SU-DHL-6 (cell line): ENCODE measurements at regions not wholly inside any gene's neighbourhood (a gene's known extent, or its start where the extent isn't known, plus 50 kb on each side); places are given as distances from the start of the nearest gene placed in this dataset.

Experiments
- H2AFZ ChIP-seq: fragments of 200-600 bp; sonication (generic); 2 replicates; pipeline ENCODE4 v1.6.1; 2014; ENCODE audit warnings: low read depth, mild to moderate bottlenecking, moderate library complexity, mixed read lengths, antibody characterized with exemption, low read length; ENCODE audit not compliant: severe bottlenecking
- H3F3A ChIP-seq: fragments of 200-600 bp; shearing (Covaris generic); 2 replicates; pipeline ENCODE4 v1.6.0; 2016; ENCODE audit warnings: antibody characterized with exemption, mild to moderate bottlenecking; ENCODE audit not compliant: insufficient read depth
- H3K27ac ChIP-seq: fragments of 200-600 bp; sonication (generic); 2 replicates; pipeline ENCODE4 v1.5.1; 2016; ENCODE audit warnings: low read depth, mild to moderate bottlenecking, low read length, moderate library complexity, mixed read lengths
- H3K27me3 ChIP-seq: fragments of 200-600 bp; sonication (generic), shearing (Covaris generic); 2 replicates; pipeline ENCODE4 v1.6.0; 2014; ENCODE audit warnings: mild to moderate bottlenecking, low read length
- H3K36me3 ChIP-seq: fragments of 200-600 bp; sonication (generic); 2 replicates; pipeline ENCODE4 v1.6.1; 2014; ENCODE audit warnings: mild to moderate bottlenecking, low read length, mixed read lengths
- H3K4me2 ChIP-seq: fragments of 300-600, 200-600 bp; shearing (Covaris generic), sonication (generic); 2 replicates; pipeline ENCODE4 v1.6.0; 2014; ENCODE audit warnings: low read length, low read depth, mild to moderate bottlenecking; ENCODE audit not compliant: poor library complexity, severe bottlenecking
- H3K4me3 ChIP-seq: fragments of 200-600 bp; sonication (generic); 2 replicates; pipeline ENCODE4 v1.5.1; 2014; ENCODE audit warnings: antibody characterized with exemption, low read length, mild to moderate bottlenecking, mixed read lengths; ENCODE audit not compliant: insufficient read depth, poor library complexity, severe bottlenecking
- H3K79me2 ChIP-seq: fragments of 200-600 bp; sonication (generic); 2 replicates; pipeline ENCODE4 v1.6.1; 2014; ENCODE audit warnings: mild to moderate bottlenecking, low read length, moderate library complexity; ENCODE audit not compliant: insufficient read depth
- H3K9ac ChIP-seq: fragments of 200-600 bp; sonication (generic); 2 replicates; pipeline ENCODE4 v1.7.0; 2014; ENCODE audit warnings: mild to moderate bottlenecking, low read length
- H3K9me2 ChIP-seq: fragments of 200-600 bp; sonication (generic); replicated peaks from 2 replicates; pipeline ENCODE4 v1.6.1; 2014; ENCODE audit warnings: low read length; ENCODE audit not compliant: insufficient read depth
- H3K9me3 ChIP-seq: fragments of 200-600 bp; sonication (generic); 2 replicates; pipeline ENCODE4 v1.6.1; 2014; ENCODE audit warnings: low read length, mixed read lengths; ENCODE audit not compliant: insufficient read depth
- H4K20me1 ChIP-seq: fragments of 200-600 bp; sonication (generic); 2 replicates; pipeline ENCODE4 v1.6.1; 2014; ENCODE audit warnings: low read depth, mild to moderate bottlenecking, antibody characterized with exemption, low read length, moderate library complexity, mixed read lengths
- CTCF ChIP-seq: fragments of 200-600 bp; sonication (generic); IDR thresholded peaks from one replicate; pipeline ENCODE4 v1.5.1; 2017; ENCODE audit warnings: antibody characterized with exemption, mild to moderate bottlenecking, low read length, moderate library complexity; ENCODE audit not compliant: insufficient read depth, poor library complexity, severe bottlenecking
- EZH2phosphoT487 ChIP-seq: fragments of 200-600 bp; sonication (generic), shearing (Covaris generic); conservative IDR thresholded peaks from 2 replicates; pipeline ENCODE4 v1.6.1; 2018; ENCODE audit warnings: mild to moderate bottlenecking, antibody characterized with exemption, low read length, moderate library complexity, mixed read lengths

GRCh38 chr1:188261849-188262248 lies 1433.1 kb downstream of the PLA2G4A start:
- Histone ChIP-seq H3K27ac (no peak overlapping the region), H3K9me3 (no peaks in the 10 kb centered on the region), H3K27me3 (no peaks in the 10 kb centered on the region), H4K20me1 (no peaks in the 10 kb centered on the region), H3K4me3 (no peak overlapping the region), H3K79me2 (no peaks in the 10 kb centered on the region), H3K4me2 (no peak overlapping the region), H3K36me3 (no peaks in the 10 kb centered on the region), H3K9ac (no peak overlapping the region), H2AFZ (no peak overlapping the region), H3F3A (no peaks in the 10 kb centered on the region), H3K9me2 (no peaks in the 10 kb centered on the region)
- TF ChIP-seq EZH2phosphoT487 (no peak), CTCF (no peak)

- Histone ChIP-seq H3K4me2 (no peak overlapping the region), H3F3A (no peaks in the 10 kb centered on the region)
These were observed 1441.2 kb downstream of the PLA2G4A start for GRCh38 chr1:188269956-188270355.

GRCh38 chr1:188270497-188270896 lies 1441.7 kb downstream of the PLA2G4A start:
- H3K9me2 ChIP-seq: no peaks in the 10 kb centered on the region
- H3K4me3 ChIP-seq: no peak overlapping the region
- H3K36me3 ChIP-seq: no peaks in the 10 kb centered on the region
- no peak overlapping the region for H3K4me2 ChIP-seq
- no peak overlapping the region for H3K9ac ChIP-seq
- TF ChIP-seq CTCF: no peak
- no peak for TF ChIP-seq EZH2phosphoT487
- H3K79me2 ChIP-seq: no peaks in the 10 kb centered on the region
- H3K27ac ChIP-seq: no peak overlapping the region
- H2AFZ ChIP-seq: no peak overlapping the region
- 0 out of 2 replicates have a peak, but pooled peaks cover 7% of the 10 kb centered on the region for H3K9me3 ChIP-seq
- no peaks in the 10 kb centered on the region for H3K27me3 ChIP-seq
- no peaks in the 10 kb centered on the region for H3F3A ChIP-seq
- H4K20me1 ChIP-seq: no peaks in the 10 kb centered on the region

More at GRCh38 chr1:188269956-188270355, 1441.2 kb downstream of the PLA2G4A start:
- Histone ChIP-seq H3K36me3 (no peaks in the 10 kb centered on the region), H3K79me2 (no peaks in the 10 kb centered on the region), H2AFZ (no peak overlapping the region), H3K9ac (no peak overlapping the region), H3K27ac (no peak overlapping the region), H3K4me3 (no peak overlapping the region), H3K9me3 (0 out of 2 replicates have a peak, but pooled peaks cover 1% of the 10 kb centered on the region), H3K27me3 (no peaks in the 10 kb centered on the region), H3K9me2 (no peaks in the 10 kb centered on the region), H4K20me1 (no peaks in the 10 kb centered on the region)
- TF ChIP-seq EZH2phosphoT487 (no peak), CTCF (no peak)

- H3F3A ChIP-seq: no peaks in the 10 kb centered on the region
- TF ChIP-seq EZH2phosphoT487 (no peak), CTCF (no peak)
- no peak overlapping the region for H3K4me2 ChIP-seq
- H3K36me3 ChIP-seq: no peaks in the 10 kb centered on the region
- no peak overlapping the region for H3K9ac ChIP-seq
- H4K20me1 ChIP-seq: no peaks in the 10 kb centered on the region
- no peaks in the 10 kb centered on the region for H3K79me2 ChIP-seq
- no peak overlapping the region for H3K27ac ChIP-seq
- H3K9me2 ChIP-seq: no peaks in the 10 kb centered on the region
- H2AFZ ChIP-seq: no peak overlapping the region
- H3K4me3 ChIP-seq: no peak overlapping the region
- H3K9me3 ChIP-seq: 0 out of 2 replicates have a peak, but pooled peaks cover 7% of the 10 kb centered on the region
- no peaks in the 10 kb centered on the region for H3K27me3 ChIP-seq
These were observed 1449.0 kb downstream of the PLA2G4A start for GRCh38 chr1:188277771-188278170.
